ENCODE measurements at regions not wholly inside any gene's neighbourhood (a gene's known extent, or its start where the extent isn't known, plus 50 kb on each side); places are given as distances from the start of the nearest gene placed in this dataset.

DNA sequence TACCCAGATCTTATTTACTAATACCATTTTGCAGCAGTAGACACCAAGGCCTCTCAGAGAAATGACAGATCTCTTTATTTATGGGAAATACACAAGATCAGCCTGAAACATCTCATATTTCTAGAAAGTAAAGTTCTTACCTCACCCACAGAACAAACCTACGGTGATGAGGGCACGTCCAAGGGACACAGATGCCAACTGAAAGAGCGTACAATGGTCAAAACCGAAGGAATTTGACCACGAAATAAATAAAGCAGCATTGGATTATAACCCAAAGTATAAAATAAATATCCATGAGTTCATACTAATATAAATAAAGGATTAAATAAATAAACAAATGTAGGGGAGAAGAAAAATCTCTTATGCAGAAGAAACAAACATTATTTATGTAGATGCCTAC, 747.0 kb downstream of the TNS3 start:
- TF ChIP-seq, protein P1, sequence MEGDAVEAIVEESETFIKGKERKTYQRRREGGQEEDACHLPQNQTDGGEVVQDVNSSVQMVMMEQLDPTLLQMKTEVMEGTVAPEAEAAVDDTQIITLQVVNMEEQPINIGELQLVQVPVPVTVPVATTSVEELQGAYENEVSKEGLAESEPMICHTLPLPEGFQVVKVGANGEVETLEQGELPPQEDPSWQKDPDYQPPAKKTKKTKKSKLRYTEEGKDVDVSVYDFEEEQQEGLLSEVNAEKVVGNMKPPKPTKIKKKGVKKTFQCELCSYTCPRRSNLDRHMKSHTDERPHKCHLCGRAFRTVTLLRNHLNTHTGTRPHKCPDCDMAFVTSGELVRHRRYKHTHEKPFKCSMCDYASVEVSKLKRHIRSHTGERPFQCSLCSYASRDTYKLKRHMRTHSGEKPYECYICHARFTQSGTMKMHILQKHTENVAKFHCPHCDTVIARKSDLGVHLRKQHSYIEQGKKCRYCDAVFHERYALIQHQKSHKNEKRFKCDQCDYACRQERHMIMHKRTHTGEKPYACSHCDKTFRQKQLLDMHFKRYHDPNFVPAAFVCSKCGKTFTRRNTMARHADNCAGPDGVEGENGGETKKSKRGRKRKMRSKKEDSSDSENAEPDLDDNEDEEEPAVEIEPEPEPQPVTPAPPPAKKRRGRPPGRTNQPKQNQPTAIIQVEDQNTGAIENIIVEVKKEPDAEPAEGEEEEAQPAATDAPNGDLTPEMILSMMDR (IDR thresholded peaks at IDR 0.05; ENCODE audit: low read depth, low read length): no peak
- no peak overlapping the region for H3K4me3 ChIP-seq (ENCODE audit: low read depth, low read length)

DNA sequence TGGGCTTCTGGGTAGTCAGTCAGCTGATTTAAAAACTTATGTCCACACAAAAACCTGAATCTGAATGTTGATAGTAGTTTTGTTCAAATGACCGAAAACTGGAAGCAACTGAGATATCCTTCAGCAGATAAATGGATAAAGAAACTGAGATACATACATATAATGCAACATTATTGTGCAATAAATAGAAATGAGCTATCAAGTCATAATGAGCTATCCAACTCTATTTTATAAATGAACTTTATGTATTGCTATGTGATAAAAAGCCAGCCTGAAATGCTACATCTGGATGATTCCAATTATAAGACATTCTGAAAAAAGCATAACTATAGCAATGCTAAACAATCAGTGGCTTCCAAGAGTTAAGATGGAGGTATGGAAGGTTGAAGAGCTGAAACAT, 748.7 kb downstream of the TNS3 start:
- no peak overlapping the region for H3K4me3 ChIP-seq (ENCODE audit: low read depth, low read length)
- TF ChIP-seq, protein P1 (IDR thresholded peaks at IDR 0.05; ENCODE audit: low read depth, low read length): no peak

DNA sequence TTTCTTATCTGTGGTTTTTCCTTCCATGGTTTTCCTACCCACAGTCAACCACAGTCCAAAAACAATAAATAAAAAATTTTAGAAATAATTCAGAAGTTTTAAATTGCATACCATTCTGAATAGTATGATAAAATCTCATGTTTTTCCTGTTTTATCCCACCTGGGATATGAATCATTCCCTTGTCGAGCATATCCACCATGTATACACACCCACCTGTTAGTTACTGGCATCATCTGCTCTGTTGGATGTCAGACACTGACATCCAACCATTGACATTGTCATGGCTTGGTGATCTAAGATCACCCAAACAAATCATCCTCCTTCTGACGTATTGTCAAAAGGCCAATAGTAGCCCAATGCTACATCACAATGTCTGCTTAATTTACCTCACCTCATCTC, 749.8 kb downstream of the TNS3 start:
- no peak overlapping the region for H3K4me3 ChIP-seq (ENCODE audit: low read depth, low read length)
- TF ChIP-seq, protein P1 (IDR thresholded peaks at IDR 0.05; ENCODE audit: low read depth, low read length): no peak

- H3K4me3 ChIP-seq (ENCODE audit: low read depth, low read length): no peak overlapping the region
- TF ChIP-seq, protein P1 (IDR thresholded peaks at IDR 0.05; ENCODE audit: low read depth, low read length): no peak
These were observed 762.1 kb downstream of the TNS3 start for GRCh38 chr7:46819819-46820218.

- TF ChIP-seq, protein P1 (IDR thresholded peaks at IDR 0.05; ENCODE audit: low read depth, low read length): no peak
- H3K4me3 ChIP-seq (ENCODE audit: low read depth, low read length): no peak overlapping the region
These were observed 767.2 kb downstream of the TNS3 start for GRCh38 chr7:46814516-46815250.

- TF ChIP-seq, protein P1 (IDR thresholded peaks at IDR 0.05; ENCODE audit: low read depth, low read length): no peak
- H3K4me3 ChIP-seq (ENCODE audit: low read depth, low read length): no peak overlapping the region
These were observed 769.7 kb downstream of the TNS3 start for GRCh38 chr7:46812101-46812675.

- TF ChIP-seq, protein P1 (IDR thresholded peaks at IDR 0.05; ENCODE audit: low read depth, low read length): no peak
- no peak overlapping the region for H3K4me3 ChIP-seq (ENCODE audit: low read depth, low read length)
These were observed 770.4 kb downstream of the TNS3 start for GRCh38 chr7:46811529-46811928.

All from WI38 (cell line).